Gastrocnemius medialis (tissue), 4 donors: ENCODE measurements at regions not wholly inside any gene's neighbourhood (a gene's known extent, or its start where the extent isn't known, plus 50 kb on each side); places are given as distances from the start of the nearest gene placed in this dataset.
"Not testable (repeated sequence)": the region's sequence is repeated elsewhere in the genome, so short reads cannot be mapped to it uniquely, and the experiment has no call there.

Experiments
- ATAC-seq, 2 donors: fragments of 150-250 bp; one replicate each; pipeline ENCODE4 v1.9.1; 2016
- DNase-seq, 2 donors: peaks; one replicate each; pipeline ENCODE4 v3.0.0-alpha.2; 2019
- H3K27ac ChIP-seq, 4 donors: fragments of 200-600 bp; sonication (generic); 1 replicate in 1 of 4; 2 replicates in 3 of 4; pipeline ENCODE4 v1.5.1; 2016 to 2018; ENCODE audit warnings: mild to moderate bottlenecking in 2 of 4, moderate library complexity in 1 of 4
- H3K27me3 ChIP-seq, 3 donors: fragments of 200-600 bp; sonication (generic) in 2 of 3; 1 replicate in 1 of 3; 2 replicates in 2 of 3; pipeline versions ENCODE4 v1.5.1 to v1.6.0; 2016 to 2019; ENCODE audit warnings: mild to moderate bottlenecking in 1 of 3, moderate library complexity in 1 of 3
- H3K36me3 ChIP-seq, 2 donors: fragments of 200-600 bp; sonication (generic) in 1 of 2; one replicate each; pipeline ENCODE4 v1.5.1; 2017 to 2018
- H3K4me1 ChIP-seq, 2 donors: fragments of 200-600 bp; sonication (generic) in 1 of 2; one replicate each; pipeline ENCODE4 v1.5.1; 2016 to 2017; ENCODE audit warnings: mild to moderate bottlenecking in 2 of 2
- H3K4me3 ChIP-seq, 4 donors: fragments of 200-600 bp; sonication (generic) in 3 of 4; 1 replicate in 1 of 4; 2 replicates in 3 of 4; pipeline ENCODE4 v1.5.1; 2016 to 2019; ENCODE audit warnings: mild to moderate bottlenecking in 2 of 4
- H3K9me3 ChIP-seq, 3 donors: fragments of 200-600 bp; sonication (generic) in 2 of 3; 1 replicate in 1 of 3; 2 replicates in 2 of 3; pipeline ENCODE4 v1.5.1; 2016 to 2019
- CTCF ChIP-seq, 5 experiments: fragments of 450-650 bp in 3 of 5; fragments of 200-600 bp in 2 of 5; sonication (generic) in 2 of 5; IDR thresholded peaks in 4 of 5; conservative IDR thresholded peaks in 1 of 5; 1 replicate in 4 of 5; 2 replicates in 1 of 5; pipeline ENCODE4 v1.5.1; 2016 to 2019; ENCODE audit warnings: antibody characterized with exemption in 5 of 5, mild to moderate bottlenecking in 3 of 5, moderate library complexity in 3 of 5
- POLR2A ChIP-seq, 2 donors: fragments of 450-650 bp; IDR thresholded peaks; one replicate each; pipeline ENCODE4 v1.6.1; 2017; ENCODE audit warnings: antibody characterized with exemption in 2 of 2, mild to moderate bottlenecking in 2 of 2, moderate library complexity in 2 of 2
- in situ Hi-C, 4 donors: fragments of 200-750 bp; cut with MboI; loops; one replicate each; pipeline versions ENCODE4 v1.15.0 to v1.8.0; 2017; ENCODE audit warnings: low sequenced_read_pairs in 4 of 4
- intact Hi-C: fragments of 100-400 bp; cut with DNase I; formaldehyde crosslinking; loops from one replicate; pipeline ENCODE4 v1.15.1; 2023; ENCODE audit warnings: low total_unique reads

GRCh38 chr6:170145272-170145592 is 145.6 kb downstream of the DLL1 start:
- no peak overlapping the region for H3K27ac ChIP-seq
- peaks cover 2 to 7% of the 10 kb centered on the region in 2 donors for H3K4me1 ChIP-seq
- TF ChIP-seq CTCF (IDR thresholded peaks at IDR 0.05 in 4 of 5, conservative IDR thresholded peaks at IDR 0.05 in 1 of 5) (no peak), POLR2A (IDR thresholded peaks at IDR 0.05) (no peak)
- ATAC-seq (no peak), DNase-seq (peak in 1 of 2 donors; percentile 4)
- intact Hi-C loops (no loop called here), in situ Hi-C loops (no loop called here)
- no peak overlapping the region for H3K4me3 ChIP-seq
- H3K9me3 ChIP-seq: no peaks in the 10 kb centered on the region
- no peaks in the 10 kb centered on the region for H3K36me3 ChIP-seq
- H3K27me3 ChIP-seq: no peaks in the 10 kb centered on the region

- H3K4me3 ChIP-seq: no peak overlapping the region
- H3K9me3 ChIP-seq: no peaks in the 10 kb centered on the region
- in situ Hi-C loops (no loop called here), intact Hi-C loops (no loop called here)
- no peak for TF ChIP-seq CTCF (IDR thresholded peaks at IDR 0.05 in 4 of 5, conservative IDR thresholded peaks at IDR 0.05 in 1 of 5)
- TF ChIP-seq POLR2A (IDR thresholded peaks at IDR 0.05): no peak
- peaks cover 2 to 7% of the 10 kb centered on the region in 2 donors for H3K4me1 ChIP-seq
- no peaks in the 10 kb centered on the region for H3K36me3 ChIP-seq
- ATAC-seq: no peak
- no peaks in the 10 kb centered on the region for H3K27me3 ChIP-seq
- DNase-seq: no peak
- no peak overlapping the region for H3K27ac ChIP-seq
Observed at GRCh38 chr6:170144571-170145271, 146.2 kb downstream of the DLL1 start.

DNA sequence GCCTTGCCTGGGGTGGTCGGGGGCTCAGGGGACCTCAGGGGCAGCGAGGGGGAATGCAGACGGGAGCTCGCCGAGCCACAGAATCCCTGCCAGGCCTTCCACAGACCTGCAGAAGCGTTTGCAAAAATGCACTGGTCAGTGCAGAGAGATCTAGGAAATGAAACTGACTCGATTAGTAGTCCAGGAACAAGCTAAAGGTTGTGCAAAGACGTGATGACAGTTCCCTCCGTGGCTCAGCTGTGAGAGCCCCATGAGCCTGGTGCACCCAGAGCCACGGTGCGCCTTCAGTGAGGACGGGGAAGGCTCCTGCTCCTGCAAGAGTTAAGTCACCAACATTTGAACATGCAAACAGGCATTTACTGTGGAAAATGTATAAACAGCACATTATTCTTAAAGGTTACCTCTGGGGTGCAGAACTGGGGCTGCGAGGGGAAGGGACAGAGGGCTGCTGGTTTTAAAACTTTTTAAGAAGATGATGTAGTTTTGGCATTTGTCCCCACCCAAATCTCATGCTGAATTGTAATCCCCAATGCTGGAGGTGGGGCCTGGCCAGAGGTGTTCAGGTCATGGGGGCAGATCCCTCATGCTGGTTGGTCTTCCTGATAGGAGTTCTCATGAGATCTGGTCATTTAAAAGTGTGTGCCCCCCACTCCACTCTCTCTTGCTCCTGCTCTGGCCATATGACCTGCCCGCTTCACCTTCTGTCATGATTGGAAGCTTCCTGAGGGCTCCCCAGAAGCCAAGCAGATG is 147.3 kb downstream of the DLL1 start:
- Histone ChIP-seq H3K36me3 (no peaks in the 10 kb centered on the region), H3K4me3 (no peak overlapping the region), H3K27ac (no peak overlapping the region), H3K4me1 (peaks cover 2 to 7% of the 10 kb centered on the region in 2 donors), H3K27me3 (no peaks in the 10 kb centered on the region), H3K9me3 (no peaks in the 10 kb centered on the region)
- in situ Hi-C loops: no loop called here
- ATAC-seq: no peak
- DNase-seq: peak in 1 of 2 donors; percentile 2
- intact Hi-C loops: no loop called here
- TF ChIP-seq CTCF (IDR thresholded peaks at IDR 0.05 in 4 of 5, conservative IDR thresholded peaks at IDR 0.05 in 1 of 5): no peak
- TF ChIP-seq POLR2A (IDR thresholded peaks at IDR 0.05): no peak

DNA sequence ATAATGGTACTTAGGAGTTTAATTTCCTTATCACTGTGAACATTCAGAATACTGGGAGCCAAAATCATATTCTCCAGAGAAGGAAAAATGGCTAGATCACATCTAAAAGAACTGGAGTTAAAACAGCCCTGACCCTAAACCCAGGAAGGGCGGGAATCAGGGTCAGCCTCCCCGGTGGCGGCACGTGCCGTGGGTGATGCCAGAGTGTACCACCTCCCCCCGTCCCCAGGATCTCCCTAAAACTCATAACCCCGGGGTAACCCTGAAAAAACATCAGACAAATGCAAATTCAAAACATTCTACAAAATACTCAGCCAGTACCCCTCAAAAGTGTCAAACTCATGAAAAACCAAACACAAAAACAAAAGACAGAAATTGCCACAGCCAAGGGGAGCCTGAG is 148.3 kb downstream of the DLL1 start:
- H3K9me3 ChIP-seq: no peaks in the 10 kb centered on the region
- TF ChIP-seq CTCF (IDR thresholded peaks at IDR 0.05 in 4 of 5, conservative IDR thresholded peaks at IDR 0.05 in 1 of 5): no peak
- no peak for TF ChIP-seq POLR2A (IDR thresholded peaks at IDR 0.05)
- intact Hi-C loops (no loop called here), in situ Hi-C loops (no loop called here)
- no peaks in the 10 kb centered on the region for H3K36me3 ChIP-seq
- no peak overlapping the region for H3K4me3 ChIP-seq
- peak in 1 of 2 donors; percentile 4 for DNase-seq
- H3K4me1 ChIP-seq: peaks cover 10% of the 10 kb centered on the region in 2 donors
- H3K27ac ChIP-seq: no peak overlapping the region
- no peaks in the 10 kb centered on the region for H3K27me3 ChIP-seq
- no peak for ATAC-seq

- H3K36me3 ChIP-seq, H3K9me3 ChIP-seq, H3K27me3 ChIP-seq, DNase-seq, H3K4me1 ChIP-seq, intact Hi-C loops, in situ Hi-C loops, H3K27ac ChIP-seq, ATAC-seq, H3K4me3 ChIP-seq: not testable (repeated sequence)
Observed at GRCh38 chr6:170141061-170141460, 149.8 kb downstream of the DLL1 start.
